SK-N-SH (cell line): ENCODE measurements at regions not wholly inside any gene's neighbourhood (a gene's known extent, or its start where the extent isn't known, plus 50 kb on each side); places are given as distances from the start of the nearest gene placed in this dataset.

Experiments
- EZH2phosphoT487 ChIP-seq: fragments of 200-600 bp; sonication (generic); IDR thresholded peaks from 2 replicates; pipeline ENCODE4 v1.6.1; 2017; ENCODE audit warnings: low read depth, mixed run types, mild to moderate bottlenecking, antibody characterized with exemption, moderate library complexity, borderline replicate concordance
- PBX3 ChIP-seq: IDR thresholded peaks from 2 replicates; pipeline ENCODE4; 2012
- ZBTB33 ChIP-seq: IDR thresholded peaks from 2 replicates; pipeline ENCODE4 v1.4.0; 2012; ENCODE audit warnings: low read depth, borderline replicate concordance

- TF ChIP-seq EZH2phosphoT487 (no peak), PBX3 (no peak), ZBTB33 (no peak)
Observed at GRCh38 chr19:28537079-28537478, 675.9 kb downstream of the UQCRFS1 start.
